ENCODE measurements at regions not wholly inside any gene's neighbourhood (a gene's known extent, or its start where the extent isn't known, plus 50 kb on each side); places are given as distances from the start of the nearest gene placed in this dataset.

GRCh38 chr20:11041396-11041795 is 367.6 kb upstream of the JAG1 start:
- no peak for DNase-seq (ENCODE audit: low read depth in 2 of 2)

- no peak for DNase-seq (ENCODE audit: low read depth in 2 of 2)
These were observed 369.2 kb upstream of the JAG1 start for GRCh38 chr20:11043001-11043400.

GRCh38 chr20:11044561-11044960 is 370.8 kb upstream of the JAG1 start:
- DNase-seq (ENCODE audit: low read depth in 2 of 2): no peak

- no peak for DNase-seq (ENCODE audit: low read depth in 2 of 2)
These were observed 371.8 kb upstream of the JAG1 start for GRCh38 chr20:11045412-11046175.

- no peak for DNase-seq (ENCODE audit: low read depth in 2 of 2)
These were observed 373.8 kb upstream of the JAG1 start for GRCh38 chr20:11047559-11047958.

- DNase-seq (ENCODE audit: low read depth in 2 of 2): no peak
These were observed 374.9 kb upstream of the JAG1 start for GRCh38 chr20:11048739-11049138.

GRCh38 chr20:11050350-11050749 is 376.6 kb upstream of the JAG1 start:
- DNase-seq (ENCODE audit: low read depth in 2 of 2): no peak

- no peak for DNase-seq (ENCODE audit: low read depth in 2 of 2)
These were observed 377.3 kb upstream of the JAG1 start for GRCh38 chr20:11051136-11051535.

- DNase-seq (ENCODE audit: low read depth in 2 of 2): no peak
These were observed 379.5 kb upstream of the JAG1 start for GRCh38 chr20:11053310-11053709.

- DNase-seq (ENCODE audit: low read depth in 2 of 2): no peak
These were observed 380.6 kb upstream of the JAG1 start for GRCh38 chr20:11054266-11054993.

GRCh38 chr20:11056414-11056813 is 382.6 kb upstream of the JAG1 start:
- DNase-seq (ENCODE audit: low read depth in 2 of 2): no peak

- DNase-seq (ENCODE audit: low read depth in 2 of 2): no peak
These were observed 383.8 kb upstream of the JAG1 start for GRCh38 chr20:11057624-11058023.

GRCh38 chr20:11059659-11060058 is 385.9 kb upstream of the JAG1 start:
- no peak for DNase-seq (ENCODE audit: low read depth in 2 of 2)

- DNase-seq (ENCODE audit: low read depth in 2 of 2): no peak
These were observed 386.8 kb upstream of the JAG1 start for GRCh38 chr20:11060423-11061185.

GRCh38 chr20:11063444-11063843 is 389.6 kb upstream of the JAG1 start:
- no peak for DNase-seq (ENCODE audit: low read depth in 2 of 2)

GRCh38 chr20:11064946-11065345 is 391.1 kb upstream of the JAG1 start:
- no peak for DNase-seq (ENCODE audit: low read depth in 2 of 2)

- no peak for DNase-seq (ENCODE audit: low read depth in 2 of 2)
These were observed 393.6 kb upstream of the JAG1 start for GRCh38 chr20:11067359-11067758.

GRCh38 chr20:11072982-11073381 is 399.2 kb upstream of the JAG1 start:
- no peak for DNase-seq (ENCODE audit: low read depth in 2 of 2)

- DNase-seq (ENCODE audit: low read depth in 2 of 2): no peak
These were observed 402.8 kb upstream of the JAG1 start for GRCh38 chr20:11076434-11077105.

GRCh38 chr20:11077226-11077625 is 403.4 kb upstream of the JAG1 start:
- DNase-seq (ENCODE audit: low read depth in 2 of 2): no peak

- DNase-seq (ENCODE audit: low read depth in 2 of 2): no peak
These were observed 406.2 kb upstream of the JAG1 start for GRCh38 chr20:11080010-11080409.

- no peak for DNase-seq (ENCODE audit: low read depth in 2 of 2)
These were observed 407.1 kb upstream of the JAG1 start for GRCh38 chr20:11080781-11081377.
